ENCODE measurements at regions not wholly inside any gene's neighbourhood (a gene's known extent, or its start where the extent isn't known, plus 50 kb on each side); places are given as distances from the start of the nearest gene placed in this dataset.

GRCh38 chr5:114204923-114205322 is 156.9 kb upstream of the KCNN2 start (continued):
- no peak for TF ChIP-seq ZNF462 (CRISPR knock-in tag; IDR thresholded peaks at IDR 0.05)

- Histone ChIP-seq H3K36me3 (ENCODE audit: insufficient read depth) (no peaks in the 10 kb centered on the region), H3K27me3 (ENCODE audit: insufficient read depth) (no peaks in the 10 kb centered on the region), H3K4me2 (no peak overlapping the region), H3K9me2 (ENCODE audit: insufficient read depth) (no peaks in the 10 kb centered on the region), H3K79me2 (replicated peaks; ENCODE audit: insufficient read depth) (no peaks in the 10 kb centered on the region), H3K4me3 (no peak overlapping the region), H2AFZ (no peak overlapping the region), H3F3A (replicated peaks; ENCODE audit: low read depth) (no peaks in the 10 kb centered on the region), H3K27ac (ENCODE audit: low read depth) (no peak overlapping the region), H3K4me1 (ENCODE audit: insufficient read depth) (no peaks in the 10 kb centered on the region), H4K20me1 (replicated peaks; ENCODE audit: insufficient read depth) (no peaks in the 10 kb centered on the region)
- no peak overlapping the region for H3K27ac Mint-ChIP-seq
- H3K9me3 Mint-ChIP-seq: no peaks in the 10 kb centered on the region
- H3K4me3 Mint-ChIP-seq: no peak overlapping the region
- H3K36me3 Mint-ChIP-seq (ENCODE audit: low read depth): no peaks in the 10 kb centered on the region
- H3K4me1 Mint-ChIP-seq: no peaks in the 10 kb centered on the region
- DNase-seq (ENCODE audit: low spot score) (no peak), ATAC-seq (no peak)
- H3K27me3 Mint-ChIP-seq (ENCODE audit: insufficient read depth, low read depth, poor library complexity): no peaks in the 10 kb centered on the region
- TF ChIP-seq POLR2AphosphoS5 (IDR thresholded peaks at IDR 0.05; ENCODE audit: low read depth) (no peak), ZNF331 (CRISPR knock-in tag; IDR thresholded peaks at IDR 0.05; ENCODE audit: low read depth) (no peak), EZH2phosphoT487 (IDR thresholded peaks at IDR 0.05; ENCODE audit: unreplicated experiment) (no peak), ETS1 (IDR thresholded peaks at IDR 0.05) (no peak), CREB1 (CRISPR knock-in tag; IDR thresholded peaks at IDR 0.05; ENCODE audit: low read depth) (no peak), STAT1 (IDR thresholded peaks at IDR 0.05; ENCODE audit: unreplicated experiment) (no peak), ZNF114 (CRISPR knock-in tag; IDR thresholded peaks at IDR 0.05) (no peak), ZNF462 (CRISPR knock-in tag; IDR thresholded peaks at IDR 0.05) (no peak)
These were observed 155.2 kb upstream of the KCNN2 start for GRCh38 chr5:114206640-114207039.
